Adrenal gland (tissue), 9 donors: ENCODE measurements at regions not wholly inside any gene's neighbourhood (a gene's known extent, or its start where the extent isn't known, plus 50 kb on each side); places are given as distances from the start of the nearest gene placed in this dataset.

ENCODE experiments used
- DNase-seq, 7 donors: peaks; one replicate each; pipeline ENCODE4 v3.0.0-alpha.2; 2019 to 2020
- H3K27ac ChIP-seq, 5 donors: fragments of 200-600 bp; sonication (generic) in 4 of 5; 1 replicate in 3 of 5; 2 replicates in 2 of 5; pipeline versions ENCODE4 v1.5.1 to v1.8.0; 2016 to 2020; ENCODE audit warnings: mild to moderate bottlenecking in 1 of 5
- H3K27me3 ChIP-seq: fragments of 200-600 bp; 2 replicates; pipeline ENCODE4 v1.8.0; 2021
- H3K36me3 ChIP-seq, 2 donors: fragments of 200-600 bp; replicated peaks in 1 of 2; 1 replicate in 1 of 2; 2 replicates in 1 of 2; pipeline versions ENCODE4 v1.5.1 to v1.8.0; 2018 to 2022
- H3K4me1 ChIP-seq, 2 donors: fragments of 200-600 bp; replicated peaks in 1 of 2; 1 replicate in 1 of 2; 2 replicates in 1 of 2; pipeline versions ENCODE4 v1.5.1 to v1.8.0; 2018 to 2021
- H3K4me3 ChIP-seq, 4 donors: fragments of 200-600 bp; sonication (generic) in 3 of 4; one replicate each; pipeline ENCODE4 v1.5.1; 2016 to 2018
- H3K9me3 ChIP-seq, 3 donors: fragments of 200-600 bp; sonication (generic) in 1 of 3; replicated peaks in 1 of 3; 1 replicate in 2 of 3; 2 replicates in 1 of 3; pipeline versions ENCODE4 v1.5.1 to v1.8.0; 2016 to 2021
- POLR2A ChIP-seq, 2 donors: fragments of 450-650 bp; IDR thresholded peaks; one replicate each; pipeline ENCODE4 v1.6.1; 2017; ENCODE audit warnings: antibody characterized with exemption in 2 of 2, mild to moderate bottlenecking in 2 of 2, moderate library complexity in 1 of 2
- WGBS, 4 donors: extraction: QIAGEN DNeasy Blood & Tissue Kit in 2 of 4; methylation state at CpG; one replicate each; pipeline versions ENCODE4 v1.1.5 to v1.1.7; 2013 to 2017; 5-methylcytosine and 5-hydroxymethylcytosine counted together
- intact Hi-C, 2 donors: fragments of 100-400 bp; cut with DNase I; formaldehyde crosslinking; loops; one replicate each; pipeline versions ENCODE4 v1.14.1 to v1.15.0; 2022 to 2023
- TF ChIP-seq, protein P1 (sequence below), 6 experiments: fragments of 450-650 bp in 4 of 6; fragments of 200-600 bp in 2 of 6; sonication (generic) in 1 of 6; IDR thresholded peaks; 1 replicate in 5 of 6; 2 replicates in 1 of 6; pipeline versions ENCODE4 v1.5.1 to v1.8.0; 2016 to 2021; ENCODE audit warnings: antibody characterized with exemption in 6 of 6, mild to moderate bottlenecking in 2 of 6, moderate library complexity in 1 of 6
- donor health status: healthy with polysubstance abuse.
- donor health status: Bipolar disorder and iron deficiency.
- donor health status: DM: yes; HTN: yes; CAD: no.
- donor health status: DM: no; HTN: no; CAD: no.
- donor health status: DM: no; HTN: no; CAD: no.

DNA sequence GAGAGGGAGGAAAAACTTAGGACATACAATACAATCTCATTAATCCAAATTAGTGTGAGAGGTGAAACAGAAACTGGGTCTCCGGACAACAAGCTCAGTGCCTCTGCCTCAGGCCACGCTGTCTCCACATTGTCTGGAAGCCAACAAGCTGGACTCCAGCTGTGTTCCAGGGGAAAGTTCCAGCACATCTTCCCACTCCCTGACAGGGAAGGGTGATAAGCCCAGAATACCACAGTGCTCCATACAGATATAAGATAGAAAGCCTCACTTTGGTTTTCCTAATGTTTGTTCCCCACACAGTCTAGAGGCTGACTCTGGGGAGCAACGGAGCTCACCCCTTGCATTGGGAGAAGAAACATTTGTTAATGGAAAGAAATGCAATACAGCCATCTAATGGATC, 117.1 kb upstream of the SPTLC3 start:
- intact Hi-C loops = no loop called here
- no peak overlapping the region for H3K27ac ChIP-seq

DNA sequence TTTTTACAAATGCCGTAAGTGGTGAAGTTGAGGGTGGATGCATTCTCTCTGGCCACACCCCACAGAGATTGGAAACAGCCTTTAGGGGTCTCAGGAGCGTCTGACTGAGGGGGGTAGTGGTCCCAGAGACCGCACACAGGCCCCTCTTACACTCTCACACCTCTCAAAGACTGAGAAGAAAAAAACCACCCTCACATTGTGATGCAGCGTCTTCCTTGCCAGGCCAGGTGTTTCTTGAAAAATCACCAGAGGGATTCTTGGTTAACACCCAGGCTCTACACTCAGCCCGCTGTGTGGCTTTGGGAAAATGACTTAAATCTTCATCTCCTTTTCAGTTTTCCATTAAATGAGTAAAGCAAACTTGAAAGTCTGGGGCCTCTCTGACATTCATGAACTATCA, 115.8 kb upstream of the SPTLC3 start:
- H3K36me3 ChIP-seq = no peaks in the 10 kb centered on the region
- no peaks in the 10 kb centered on the region for H3K4me1 ChIP-seq
- no peak for TF ChIP-seq POLR2A (IDR thresholded peaks at IDR 0.05)
- TF ChIP-seq, protein P1, sequence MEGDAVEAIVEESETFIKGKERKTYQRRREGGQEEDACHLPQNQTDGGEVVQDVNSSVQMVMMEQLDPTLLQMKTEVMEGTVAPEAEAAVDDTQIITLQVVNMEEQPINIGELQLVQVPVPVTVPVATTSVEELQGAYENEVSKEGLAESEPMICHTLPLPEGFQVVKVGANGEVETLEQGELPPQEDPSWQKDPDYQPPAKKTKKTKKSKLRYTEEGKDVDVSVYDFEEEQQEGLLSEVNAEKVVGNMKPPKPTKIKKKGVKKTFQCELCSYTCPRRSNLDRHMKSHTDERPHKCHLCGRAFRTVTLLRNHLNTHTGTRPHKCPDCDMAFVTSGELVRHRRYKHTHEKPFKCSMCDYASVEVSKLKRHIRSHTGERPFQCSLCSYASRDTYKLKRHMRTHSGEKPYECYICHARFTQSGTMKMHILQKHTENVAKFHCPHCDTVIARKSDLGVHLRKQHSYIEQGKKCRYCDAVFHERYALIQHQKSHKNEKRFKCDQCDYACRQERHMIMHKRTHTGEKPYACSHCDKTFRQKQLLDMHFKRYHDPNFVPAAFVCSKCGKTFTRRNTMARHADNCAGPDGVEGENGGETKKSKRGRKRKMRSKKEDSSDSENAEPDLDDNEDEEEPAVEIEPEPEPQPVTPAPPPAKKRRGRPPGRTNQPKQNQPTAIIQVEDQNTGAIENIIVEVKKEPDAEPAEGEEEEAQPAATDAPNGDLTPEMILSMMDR (IDR thresholded peaks at IDR 0.05) = no peak
- WGBS, 4 donors = 65 to 77% (median 72%) methylated on average over 5 of the region's 5 CpGs
- no peak overlapping the region for H3K27ac ChIP-seq
- no peak for DNase-seq
- H3K4me3 ChIP-seq = no peak overlapping the region
- no peaks in the 10 kb centered on the region for H3K9me3 ChIP-seq
- H3K27me3 ChIP-seq = no peaks in the 10 kb centered on the region
- intact Hi-C loops = no loop called here

More for the DNA sequence above, 117.1 kb upstream of the SPTLC3 start:
- DNase-seq = no peak
- H3K4me3 ChIP-seq = no peak overlapping the region
- no peaks in the 10 kb centered on the region for H3K9me3 ChIP-seq
- 72 to 89% (median 82%) methylated on average over 3 of the region's 3 CpGs for WGBS, 4 donors
- TF ChIP-seq, protein P1 (IDR thresholded peaks at IDR 0.05) = no peak
- TF ChIP-seq POLR2A (IDR thresholded peaks at IDR 0.05) = no peak
- H3K36me3 ChIP-seq = no peaks in the 10 kb centered on the region
- no peaks in the 10 kb centered on the region for H3K4me1 ChIP-seq
- no peaks in the 10 kb centered on the region for H3K27me3 ChIP-seq

DNA sequence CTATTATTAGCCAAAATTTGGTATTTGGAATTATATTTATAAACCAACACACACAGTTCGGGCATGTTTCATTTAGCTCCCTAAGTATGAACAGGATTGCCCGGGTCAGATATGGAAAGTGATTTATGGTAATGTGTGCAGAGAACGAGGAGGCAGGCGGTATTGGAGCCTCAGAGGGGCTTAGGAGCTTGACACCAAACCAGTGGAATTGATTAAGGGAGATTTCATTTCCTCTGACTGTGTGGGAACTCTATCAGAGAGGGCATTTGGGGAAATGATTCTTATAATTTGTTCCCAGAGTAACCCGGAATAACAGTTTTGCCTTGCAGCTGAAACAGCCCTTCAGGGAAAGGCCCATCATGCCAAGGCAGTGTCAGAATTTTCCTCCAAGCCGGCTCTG, 115.1 kb upstream of the SPTLC3 start:
- Histone ChIP-seq H3K27ac (no peak overlapping the region), H3K27me3 (no peaks in the 10 kb centered on the region), H3K4me1 (no peaks in the 10 kb centered on the region), H3K36me3 (no peaks in the 10 kb centered on the region), H3K9me3 (no peaks in the 10 kb centered on the region), H3K4me3 (no peak overlapping the region)
- intact Hi-C loops = no loop called here
- no peak for DNase-seq
- WGBS, 4 donors = 35 to 59% (median 50%) methylated on average over 6 of the region's 6 CpGs
- no peak for TF ChIP-seq POLR2A (IDR thresholded peaks at IDR 0.05)
- TF ChIP-seq, protein P1 (IDR thresholded peaks at IDR 0.05) = no peak

DNA sequence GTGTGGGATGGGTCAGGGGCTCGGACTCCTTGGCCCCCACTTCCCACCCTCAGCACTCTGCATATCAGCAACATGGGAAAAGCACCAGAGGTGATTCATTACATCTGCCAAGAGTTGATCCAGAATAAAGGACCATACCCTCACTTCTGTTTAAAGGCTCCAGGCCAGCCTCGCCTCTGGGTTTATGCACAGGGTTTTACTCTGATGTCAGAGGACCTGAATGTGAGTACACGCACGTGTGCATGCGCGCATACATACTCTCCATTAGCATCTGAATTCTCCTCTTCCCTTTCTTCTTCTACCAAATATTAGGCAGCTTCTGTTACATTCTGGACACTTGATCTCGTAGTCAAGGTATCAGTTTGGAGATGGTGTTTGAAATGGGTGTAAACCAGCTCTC, 114.7 kb upstream of the SPTLC3 start:
- H3K4me1 ChIP-seq = no peaks in the 10 kb centered on the region
- no peak overlapping the region for H3K4me3 ChIP-seq
- DNase-seq = no peak
- H3K27ac ChIP-seq = no peak overlapping the region
- intact Hi-C loops = no loop called here
- TF ChIP-seq POLR2A (IDR thresholded peaks at IDR 0.05) = no peak
- TF ChIP-seq, protein P1 (IDR thresholded peaks at IDR 0.05) = no peak
- WGBS, 4 donors = 81 to 89% (median 84%) methylated on average over 7 of the region's 7 CpGs
- H3K27me3 ChIP-seq = no peaks in the 10 kb centered on the region
- no peaks in the 10 kb centered on the region for H3K9me3 ChIP-seq
- no peaks in the 10 kb centered on the region for H3K36me3 ChIP-seq
